ENCODE measurements at regions not wholly inside any gene's neighbourhood (a gene's known extent, or its start where the extent isn't known, plus 50 kb on each side); places are given as distances from the start of the nearest gene placed in this dataset.

DNA sequence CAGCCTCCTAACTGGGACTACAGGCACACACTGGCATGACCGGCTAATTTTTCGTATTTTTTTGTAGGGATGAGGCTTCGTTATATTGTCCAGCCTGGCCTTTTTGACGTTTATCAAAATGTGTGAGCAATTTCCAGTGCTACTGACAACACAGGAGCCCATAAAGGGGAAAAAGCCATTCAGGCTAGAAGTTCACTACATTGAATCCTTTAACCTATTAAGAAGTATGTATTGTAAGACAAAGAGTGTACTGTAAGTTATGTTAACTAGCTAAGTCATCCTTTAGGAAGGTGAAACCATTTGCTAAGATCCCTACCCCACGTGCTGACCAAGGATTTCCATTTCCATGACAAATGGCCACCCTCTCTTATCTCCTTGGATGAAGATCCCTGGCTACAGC lies 156.8 kb downstream of the FOXB1 start:
- no peak for DNase-seq
- Histone ChIP-seq H3K27me3 (replicated peaks) (peaks cover 2% of the 10 kb centered on the region), H3K4me3 (ENCODE audit: low read depth, low read length) (no peak overlapping the region), H3K27ac (no peak overlapping the region), H3K36me3 (replicated peaks) (no peaks in the 10 kb centered on the region)
- in situ Hi-C loops (cut with HindIII; ENCODE audit: low pct_ligation_motif_present, low sequenced_read_pairs), result no loop called here
- TF ChIP-seq, protein P1, sequence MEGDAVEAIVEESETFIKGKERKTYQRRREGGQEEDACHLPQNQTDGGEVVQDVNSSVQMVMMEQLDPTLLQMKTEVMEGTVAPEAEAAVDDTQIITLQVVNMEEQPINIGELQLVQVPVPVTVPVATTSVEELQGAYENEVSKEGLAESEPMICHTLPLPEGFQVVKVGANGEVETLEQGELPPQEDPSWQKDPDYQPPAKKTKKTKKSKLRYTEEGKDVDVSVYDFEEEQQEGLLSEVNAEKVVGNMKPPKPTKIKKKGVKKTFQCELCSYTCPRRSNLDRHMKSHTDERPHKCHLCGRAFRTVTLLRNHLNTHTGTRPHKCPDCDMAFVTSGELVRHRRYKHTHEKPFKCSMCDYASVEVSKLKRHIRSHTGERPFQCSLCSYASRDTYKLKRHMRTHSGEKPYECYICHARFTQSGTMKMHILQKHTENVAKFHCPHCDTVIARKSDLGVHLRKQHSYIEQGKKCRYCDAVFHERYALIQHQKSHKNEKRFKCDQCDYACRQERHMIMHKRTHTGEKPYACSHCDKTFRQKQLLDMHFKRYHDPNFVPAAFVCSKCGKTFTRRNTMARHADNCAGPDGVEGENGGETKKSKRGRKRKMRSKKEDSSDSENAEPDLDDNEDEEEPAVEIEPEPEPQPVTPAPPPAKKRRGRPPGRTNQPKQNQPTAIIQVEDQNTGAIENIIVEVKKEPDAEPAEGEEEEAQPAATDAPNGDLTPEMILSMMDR (IDR thresholded peaks at IDR 0.05; ENCODE audit: low read depth, low read length, missing control alignments), result no peak

DNA sequence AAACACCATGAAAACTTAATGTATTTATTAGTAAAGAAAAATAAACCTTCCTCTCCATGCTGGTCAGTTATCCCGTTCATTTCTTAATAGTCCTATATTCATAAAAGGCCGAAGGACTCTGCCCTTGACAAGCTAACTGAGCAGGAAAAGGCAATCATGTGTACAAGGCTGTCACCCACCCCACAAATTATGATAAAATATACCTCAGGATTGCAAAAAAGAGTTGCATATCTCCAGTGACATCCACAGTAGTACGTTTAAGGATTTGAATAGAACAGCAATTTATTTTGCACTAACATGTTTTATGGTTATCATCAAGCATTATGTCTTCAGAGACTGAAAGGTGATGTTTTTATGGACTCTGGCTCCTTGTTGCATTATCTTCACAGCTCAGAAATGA lies 157.6 kb downstream of the FOXB1 start:
- Histone ChIP-seq H3K27ac (no peak overlapping the region), H3K4me3 (ENCODE audit: low read depth, low read length) (no peak overlapping the region), H3K36me3 (replicated peaks) (no peaks in the 10 kb centered on the region), H3K27me3 (replicated peaks) (peaks cover 2% of the 10 kb centered on the region)
- TF ChIP-seq, protein P1 (IDR thresholded peaks at IDR 0.05; ENCODE audit: low read depth, low read length, missing control alignments), result no peak
- DNase-seq, result no peak
- in situ Hi-C loops (cut with HindIII; ENCODE audit: low pct_ligation_motif_present, low sequenced_read_pairs), result no loop called here

DNA sequence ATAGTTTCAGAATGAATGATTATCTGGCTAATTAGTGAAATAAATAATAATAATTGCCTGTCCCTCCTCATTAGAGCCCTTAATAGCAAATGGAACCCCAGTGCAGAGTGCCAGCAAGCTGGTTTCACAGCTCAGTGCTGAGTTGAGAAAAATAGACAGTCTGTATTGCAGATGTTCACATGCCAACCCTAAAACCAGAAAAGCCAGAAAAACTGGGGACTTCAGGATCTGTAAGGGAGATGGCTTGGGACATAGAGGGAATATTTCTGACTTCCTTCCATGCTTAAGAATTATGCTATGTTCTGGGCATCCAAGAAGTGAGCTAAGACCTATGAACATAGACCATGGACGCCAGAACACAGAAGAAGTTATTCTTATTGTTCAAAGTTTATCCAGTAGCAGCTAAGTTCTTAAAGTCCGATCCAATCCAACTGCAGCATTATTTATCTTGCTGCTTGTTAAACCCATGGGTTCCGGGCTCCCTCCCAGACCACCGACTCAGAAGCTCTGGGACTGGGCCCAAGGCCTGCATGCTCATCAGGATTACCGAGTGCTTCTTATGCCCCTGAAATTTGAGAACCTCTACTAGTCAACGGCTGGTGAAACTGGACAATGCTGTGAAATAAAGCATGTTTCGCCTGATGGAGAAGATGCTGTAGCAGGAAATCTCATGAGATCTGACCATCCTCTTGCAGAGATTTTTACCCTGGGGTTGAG lies 158.3 kb downstream of the FOXB1 start:
- Histone ChIP-seq H3K4me3 (ENCODE audit: low read depth, low read length) (no peak overlapping the region), H3K27ac (no peak overlapping the region), H3K36me3 (replicated peaks) (no peaks in the 10 kb centered on the region), H3K27me3 (replicated peaks) (peaks cover 2% of the 10 kb centered on the region)
- DNase-seq, result no peak
- in situ Hi-C loops (cut with HindIII; ENCODE audit: low pct_ligation_motif_present, low sequenced_read_pairs), result no loop called here
- TF ChIP-seq, protein P1 (IDR thresholded peaks at IDR 0.05; ENCODE audit: low read depth, low read length, missing control alignments), result no peak

DNA sequence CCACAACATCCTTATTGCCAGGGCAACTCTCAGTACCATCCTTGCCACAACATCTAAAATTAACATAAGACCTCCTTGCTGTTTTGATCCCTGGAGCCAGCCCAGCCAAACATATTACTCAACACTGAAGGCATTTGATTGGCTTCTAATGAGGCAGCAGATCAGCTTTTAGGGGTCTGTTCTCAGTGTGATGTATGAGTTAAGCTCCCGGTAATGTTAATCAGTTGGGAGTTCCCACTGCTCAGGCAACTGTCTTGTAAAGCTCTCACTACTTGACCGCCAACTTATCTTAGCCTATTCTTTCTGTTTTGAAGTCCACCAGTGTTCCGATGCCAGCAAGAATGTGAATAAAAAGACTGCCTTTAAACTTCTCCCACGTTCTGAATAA lies 158.9 kb downstream of the FOXB1 start:
- in situ Hi-C loops (cut with HindIII; ENCODE audit: low pct_ligation_motif_present, low sequenced_read_pairs), result no loop called here
- H3K4me3 ChIP-seq (ENCODE audit: low read depth, low read length), result no peak overlapping the region

DNA sequence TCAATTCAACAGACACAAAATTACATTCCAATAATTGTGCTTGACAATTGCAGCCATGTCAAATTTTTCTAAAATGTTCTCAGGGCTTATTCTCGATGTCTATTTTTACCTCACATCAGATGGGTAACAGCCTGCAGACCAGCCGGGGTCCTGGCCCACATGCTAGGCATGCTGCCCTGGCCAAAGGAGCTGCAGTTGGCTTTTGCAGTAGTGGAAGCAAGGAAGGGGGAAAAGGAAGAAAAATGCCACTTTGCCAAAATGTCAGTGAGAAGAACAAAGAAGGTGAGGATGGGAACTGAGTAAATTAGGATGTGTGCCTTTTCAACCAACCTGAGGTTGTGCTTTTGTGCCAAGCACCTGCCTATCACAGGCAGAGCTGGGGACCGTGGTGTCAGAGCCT lies 161.0 kb downstream of the FOXB1 start:
- Histone ChIP-seq H3K36me3 (replicated peaks) (no peaks in the 10 kb centered on the region), H3K27ac (no peak overlapping the region), H3K4me3 (ENCODE audit: low read depth, low read length) (no peak overlapping the region), H3K27me3 (replicated peaks) (peaks cover 2% of the 10 kb centered on the region)
- in situ Hi-C loops (cut with HindIII; ENCODE audit: low pct_ligation_motif_present, low sequenced_read_pairs), result no loop called here
- TF ChIP-seq, protein P1 (IDR thresholded peaks at IDR 0.05; ENCODE audit: low read depth, low read length, missing control alignments), result no peak
- no peak for DNase-seq

More for the DNA sequence above, 158.9 kb downstream of the FOXB1 start:
- DNase-seq, result no peak
- TF ChIP-seq, protein P1 (IDR thresholded peaks at IDR 0.05; ENCODE audit: low read depth, low read length, missing control alignments), result no peak
- H3K27me3 ChIP-seq (replicated peaks), result peaks cover 2% of the 10 kb centered on the region
- H3K36me3 ChIP-seq (replicated peaks), result no peaks in the 10 kb centered on the region
- no peak overlapping the region for H3K27ac ChIP-seq

DNA sequence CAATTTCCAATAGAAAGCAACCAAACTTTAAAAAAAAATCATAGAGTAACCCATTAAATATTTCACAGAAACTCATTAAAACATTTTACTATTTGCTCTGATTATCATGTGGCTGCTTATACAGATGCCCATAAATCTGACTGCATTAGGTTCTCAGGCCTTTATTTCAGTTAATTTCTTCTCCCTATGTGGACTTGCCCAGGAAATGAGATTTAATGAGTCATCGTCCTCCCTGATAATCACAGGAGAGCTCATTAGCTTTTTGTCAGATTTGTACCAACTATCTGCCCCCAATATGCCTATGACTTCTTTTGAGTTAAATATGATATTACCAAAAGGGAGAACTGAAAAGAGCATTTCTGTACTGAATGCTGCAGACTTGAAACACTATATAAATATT lies 168.0 kb downstream of the FOXB1 start:
- Histone ChIP-seq H3K4me3 (ENCODE audit: low read depth, low read length) (no peak overlapping the region), H3K36me3 (replicated peaks) (no peaks in the 10 kb centered on the region), H3K27ac (no peak overlapping the region), H3K27me3 (replicated peaks) (no peaks in the 10 kb centered on the region)
- TF ChIP-seq, protein P1 (IDR thresholded peaks at IDR 0.05; ENCODE audit: low read depth, low read length, missing control alignments), result no peak
- no peak for DNase-seq
- in situ Hi-C loops (cut with HindIII; ENCODE audit: low pct_ligation_motif_present, low sequenced_read_pairs), result no loop called here
